Mesendoderm (in vitro differentiated cells): ENCODE measurements at regions not wholly inside any gene's neighbourhood (a gene's known extent, or its start where the extent isn't known, plus 50 kb on each side); places are given as distances from the start of the nearest gene placed in this dataset.
"Not testable (repeated sequence)": the region's sequence is repeated elsewhere in the genome, so short reads cannot be mapped to it uniquely, and the experiment has no call there.

Experiments
- DNase-seq: peaks from one replicate; pipeline ENCODE4 v3.0.0; 2013
- H2AK5ac ChIP-seq: 2 replicates; pipeline ENCODE4 v1.6.1; 2013; ENCODE audit warnings: low read length, inconsistent platforms
- H2BK120ac ChIP-seq: 2 replicates; pipeline ENCODE4 v1.6.1; 2013; ENCODE audit warnings: low read depth, mild to moderate bottlenecking, low read length, moderate library complexity, mixed read lengths
- H2BK15ac ChIP-seq: replicated peaks from 2 replicates; pipeline ENCODE4 v1.6.1; 2013; ENCODE audit warnings: low read depth, mild to moderate bottlenecking, moderate library complexity
- H2BK5ac ChIP-seq: 2 replicates; pipeline ENCODE4 v1.6.1; 2013; ENCODE audit warnings: low read length, inconsistent platforms
- H3K18ac ChIP-seq: 2 replicates; pipeline ENCODE4 v1.6.1; 2013; ENCODE audit warnings: mild to moderate bottlenecking, low read length, mixed read lengths
- H3K23ac ChIP-seq: one replicate; pipeline ENCODE4 v1.6.1; 2013; ENCODE audit warnings: low read length
- H3K27ac ChIP-seq: 2 replicates; pipeline ENCODE4 v1.5.1; 2013; ENCODE audit warnings: low read depth, mild to moderate bottlenecking, inconsistent platforms, low read length, moderate library complexity
- H3K27me3 ChIP-seq: 2 replicates; pipeline ENCODE4 v1.6.1; 2013; ENCODE audit warnings: low read length, control low read depth, mild to moderate bottlenecking, inconsistent platforms; ENCODE audit not compliant: insufficient read depth, poor library complexity
- H3K36me3 ChIP-seq: 2 replicates; pipeline ENCODE4 v1.6.1; 2013; ENCODE audit warnings: low read length, inconsistent platforms; ENCODE audit not compliant: control insufficient read depth, insufficient read depth
- H3K4ac ChIP-seq: one replicate; pipeline ENCODE4 v1.6.1; 2013; ENCODE audit warnings: low read depth, mild to moderate bottlenecking, low read length, moderate library complexity
- H3K4me1 ChIP-seq: 2 replicates; pipeline ENCODE4 v1.6.1; 2013; ENCODE audit warnings: low read depth, low read length, inconsistent platforms; ENCODE audit not compliant: control insufficient read depth
- H3K4me2 ChIP-seq: 2 replicates; pipeline ENCODE4 v1.6.1; 2013; ENCODE audit warnings: low read length
- H3K4me3 ChIP-seq: 2 replicates; pipeline ENCODE4 v1.5.1; 2013; ENCODE audit warnings: mild to moderate bottlenecking, low read length
- H3K56ac ChIP-seq: one replicate; pipeline ENCODE4 v1.6.1; 2013; ENCODE audit warnings: low read length
- H3K79me1 ChIP-seq: 2 replicates; pipeline ENCODE4 v1.6.1; 2013; ENCODE audit warnings: low read length, inconsistent platforms
- H3K79me2 ChIP-seq: 2 replicates; pipeline ENCODE4 v1.6.1; 2013; ENCODE audit warnings: mild to moderate bottlenecking, low read length; ENCODE audit not compliant: control insufficient read depth, insufficient read depth
- H3K9ac ChIP-seq: 2 replicates; pipeline ENCODE4 v1.6.1; 2013; ENCODE audit warnings: low read length, inconsistent platforms
- H4K5ac ChIP-seq: one replicate; pipeline ENCODE4 v1.6.1; 2013; ENCODE audit warnings: low read length
- H4K8ac ChIP-seq: one replicate; pipeline ENCODE4 v1.6.1; 2013; ENCODE audit warnings: low read depth, mild to moderate bottlenecking, control low read depth, low read length, moderate library complexity
- WGBS: extraction: QIAGEN DNeasy Blood & Tissue Kit; methylation state at CpG from one replicate; pipeline ENCODE4 v1.1.7; 2013; ENCODE audit warnings: low lambda C conversion rate, missing lambda C conversion rate; ENCODE audit not compliant: insufficient coverage; ENCODE audit errors: extremely low coverage; 5-methylcytosine and 5-hydroxymethylcytosine counted together

DNA sequence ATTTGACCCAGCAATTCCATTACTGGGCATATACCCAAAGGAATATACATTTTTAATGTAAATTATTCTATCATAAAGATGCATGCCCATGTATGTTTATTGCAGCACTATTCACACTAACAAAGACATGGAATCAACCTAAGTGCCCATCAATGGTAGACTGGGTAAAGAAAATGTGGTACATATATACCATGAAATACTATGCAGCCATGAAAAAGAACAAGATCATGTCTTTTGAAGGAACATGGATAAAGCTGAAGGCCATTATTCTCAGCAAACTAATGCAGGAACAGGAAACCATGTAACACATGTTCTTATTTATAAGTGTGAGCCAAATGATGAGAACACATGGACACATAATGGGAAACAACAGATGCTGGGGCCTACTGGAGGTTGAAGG is 603.0 kb upstream of the MARCKS start:
- not testable (repeated sequence) for H3K79me1 ChIP-seq, H3K56ac ChIP-seq, H2AK5ac ChIP-seq, H3K27me3 ChIP-seq, H3K4me3 ChIP-seq, H2BK15ac ChIP-seq, H3K36me3 ChIP-seq, H3K4me1 ChIP-seq, H2BK5ac ChIP-seq, DNase-seq, H3K23ac ChIP-seq, H3K9ac ChIP-seq, H2BK120ac ChIP-seq, H3K18ac ChIP-seq, H3K27ac ChIP-seq, H4K8ac ChIP-seq, H3K79me2 ChIP-seq, H3K4ac ChIP-seq, H3K4me2 ChIP-seq, H4K5ac ChIP-seq

GRCh38 chr6:113258771-113259170 is 598.4 kb upstream of the MARCKS start:
- DNase-seq, result no peak
- no peaks in the 10 kb centered on the region for H3K36me3 ChIP-seq
- no peak overlapping the region for H3K4me2 ChIP-seq
- no peak overlapping the region for H2BK5ac ChIP-seq
- no peaks in the 10 kb centered on the region for H3K27me3 ChIP-seq
- no peak overlapping the region for H3K27ac ChIP-seq
- no peak overlapping the region for H4K8ac ChIP-seq
- no peak overlapping the region for H3K18ac ChIP-seq
- H2AK5ac ChIP-seq, result no peak overlapping the region
- no peaks in the 10 kb centered on the region for H3K79me1 ChIP-seq
- H2BK15ac ChIP-seq, result no peak overlapping the region
- WGBS, result no CpG with 5 or more reads among the region's 1 CpG
- H3K9ac ChIP-seq, result no peak overlapping the region
- H2BK120ac ChIP-seq, result no peak overlapping the region
- H3K23ac ChIP-seq, result no peak overlapping the region
- no peak overlapping the region for H4K5ac ChIP-seq
- H3K56ac ChIP-seq, result no peak overlapping the region
- no peaks in the 10 kb centered on the region for H3K79me2 ChIP-seq
- H3K4ac ChIP-seq, result no peak overlapping the region
- H3K4me1 ChIP-seq, result no peaks in the 10 kb centered on the region
- H3K4me3 ChIP-seq, result no peak overlapping the region

DNA sequence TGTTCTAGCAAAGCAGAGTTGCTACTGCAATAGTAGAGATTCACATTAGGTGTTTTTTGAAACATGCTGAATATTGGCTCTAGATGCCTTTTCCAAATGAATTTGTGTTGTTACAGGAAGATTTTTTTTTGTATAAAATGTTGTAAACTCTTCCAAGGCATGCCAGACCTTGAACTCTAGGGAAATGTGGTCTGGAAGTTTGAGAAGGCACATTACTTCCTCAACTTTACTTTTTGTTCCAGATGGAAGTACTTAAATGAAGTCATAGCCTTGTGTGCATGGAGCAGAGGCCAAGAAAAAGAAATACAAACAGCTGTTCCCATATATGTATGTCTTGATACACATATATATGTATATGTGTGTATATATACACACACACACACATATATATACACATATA is 585.7 kb upstream of the MARCKS start:
- H3K4me1 ChIP-seq, result no peaks in the 10 kb centered on the region
- no peak for DNase-seq

GRCh38 chr6:113276601-113277000 is 580.5 kb upstream of the MARCKS start:
- no peak overlapping the region for H3K27ac ChIP-seq
- no peak overlapping the region for H3K18ac ChIP-seq
- H2BK120ac ChIP-seq, result no peak overlapping the region
- H4K8ac ChIP-seq, result no peak overlapping the region
- no peak overlapping the region for H3K4me3 ChIP-seq
- no CpG with 5 or more reads among the region's 2 CpGs for WGBS
- no peak overlapping the region for H2BK5ac ChIP-seq
- H3K79me2 ChIP-seq, result no peaks in the 10 kb centered on the region
- H3K27me3 ChIP-seq, result no peaks in the 10 kb centered on the region
- no peak overlapping the region for H3K23ac ChIP-seq
- no peaks in the 10 kb centered on the region for H3K36me3 ChIP-seq
- no peak for DNase-seq
- H2BK15ac ChIP-seq, result no peak overlapping the region
- H2AK5ac ChIP-seq, result no peak overlapping the region
- no peak overlapping the region for H3K56ac ChIP-seq
- no peak overlapping the region for H3K4me2 ChIP-seq
- H3K79me1 ChIP-seq, result no peaks in the 10 kb centered on the region
- no peak overlapping the region for H3K9ac ChIP-seq
- no peak overlapping the region for H3K4ac ChIP-seq
- H4K5ac ChIP-seq, result no peak overlapping the region
- no peaks in the 10 kb centered on the region for H3K4me1 ChIP-seq

More for the DNA sequence above, 585.7 kb upstream of the MARCKS start:
- Histone ChIP-seq H2BK5ac (no peak overlapping the region), H3K4me3 (no peak overlapping the region), H2AK5ac (no peak overlapping the region), H3K79me1 (no peaks in the 10 kb centered on the region), H3K79me2 (no peaks in the 10 kb centered on the region), H2BK120ac (no peak overlapping the region), H3K4ac (no peak overlapping the region), H3K36me3 (no peaks in the 10 kb centered on the region), H3K27me3 (no peaks in the 10 kb centered on the region), H3K18ac (no peak overlapping the region), H3K56ac (no peak overlapping the region), H4K8ac (no peak overlapping the region), H3K27ac (no peak overlapping the region), H4K5ac (no peak overlapping the region), H2BK15ac (no peak overlapping the region), H3K4me2 (no peak overlapping the region), H3K9ac (no peak overlapping the region), H3K23ac (no peak overlapping the region)

- DNase-seq, result no peak
Observed at GRCh38 chr6:113277111-113277510, 580.0 kb upstream of the MARCKS start.

DNA sequence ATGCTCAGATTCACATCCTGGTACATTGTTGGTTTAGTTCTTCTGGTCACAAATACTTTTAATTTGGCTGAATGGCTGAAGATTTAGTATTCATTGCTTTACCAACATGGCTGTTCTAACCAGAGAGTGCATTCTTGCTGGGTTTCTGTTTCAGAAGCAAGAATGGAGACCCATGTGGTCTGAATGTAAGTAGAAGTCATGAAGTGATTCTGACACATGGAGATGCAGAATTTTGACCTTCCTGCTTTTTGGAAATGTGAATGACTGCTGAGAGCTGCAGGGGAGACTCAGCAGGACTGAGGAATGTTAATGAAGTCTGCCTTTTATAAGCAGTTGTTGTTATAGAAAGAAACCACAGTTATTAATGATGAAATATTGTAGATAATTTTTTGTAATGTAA is 576.1 kb upstream of the MARCKS start:
- Histone ChIP-seq H2BK15ac (no peak overlapping the region), H3K27ac (no peak overlapping the region), H3K23ac (no peak overlapping the region), H3K27me3 (no peaks in the 10 kb centered on the region), H4K5ac (no peak overlapping the region), H2AK5ac (no peak overlapping the region), H3K36me3 (no peaks in the 10 kb centered on the region), H3K9ac (no peak overlapping the region), H3K79me1 (no peaks in the 10 kb centered on the region), H3K56ac (no peak overlapping the region), H3K18ac (no peak overlapping the region), H2BK5ac (no peak overlapping the region), H3K4me2 (no peak overlapping the region), H3K4me3 (no peak overlapping the region), H2BK120ac (no peak overlapping the region), H3K4me1 (no peaks in the 10 kb centered on the region), H3K4ac (no peak overlapping the region), H3K79me2 (no peaks in the 10 kb centered on the region), H4K8ac (no peak overlapping the region)
- DNase-seq, result peak; percentile 29

More at GRCh38 chr6:113277111-113277510, 580.0 kb upstream of the MARCKS start:
- Histone ChIP-seq H4K5ac (no peak overlapping the region), H3K36me3 (no peaks in the 10 kb centered on the region), H3K4me1 (no peaks in the 10 kb centered on the region), H3K27ac (no peak overlapping the region), H3K56ac (no peak overlapping the region), H4K8ac (no peak overlapping the region), H2BK120ac (no peak overlapping the region), H3K27me3 (no peaks in the 10 kb centered on the region), H3K4ac (no peak overlapping the region), H3K18ac (no peak overlapping the region), H3K4me2 (no peak overlapping the region), H3K9ac (no peak overlapping the region), H3K79me2 (no peaks in the 10 kb centered on the region), H3K4me3 (no peak overlapping the region), H3K23ac (no peak overlapping the region), H3K79me1 (no peaks in the 10 kb centered on the region), H2BK15ac (no peak overlapping the region), H2BK5ac (no peak overlapping the region), H2AK5ac (no peak overlapping the region)
- WGBS, result no CpG with 5 or more reads among the region's 1 CpG
